ENCODE measurements at regions not wholly inside any gene's neighbourhood (a gene's known extent, or its start where the extent isn't known, plus 50 kb on each side); places are given as distances from the start of the nearest gene placed in this dataset.

- H3K27ac ChIP-seq (ENCODE audit: low read length), result no peak overlapping the region
- no peak overlapping the region for H3K4me3 ChIP-seq (ENCODE audit: low read length)
- H3K27me3 ChIP-seq (ENCODE audit: insufficient read depth, low read depth, low read length), result no peaks in the 10 kb centered on the region
- H3K9me3 ChIP-seq (ENCODE audit: low read length), result no peaks in the 10 kb centered on the region
- no peak overlapping the region for H3K9ac ChIP-seq (ENCODE audit: low read length)
- no peak overlapping the region for H3K4me2 ChIP-seq (ENCODE audit: low read length)
- no peaks in the 10 kb centered on the region for H3K36me3 ChIP-seq (ENCODE audit: insufficient read depth, low read length)
- no peaks in the 10 kb centered on the region for H3F3A ChIP-seq (ENCODE audit: insufficient read depth, low read length, poor library complexity, severe bottlenecking)
- H4K20me1 ChIP-seq (ENCODE audit: insufficient read depth), result no peaks in the 10 kb centered on the region
- no peaks in the 10 kb centered on the region for H3K9me2 ChIP-seq (ENCODE audit: insufficient read depth, low read length)
- H3K79me2 ChIP-seq (replicated peaks; ENCODE audit: insufficient read depth, low read length), result no peaks in the 10 kb centered on the region
- no peak overlapping the region for H2AFZ ChIP-seq (ENCODE audit: low read depth, low read length)
- no peak for TF ChIP-seq SMC3 (conservative IDR thresholded peaks at IDR 0.05; ENCODE audit: poor library complexity)
- TF ChIP-seq POLR2AphosphoS5 (IDR thresholded peaks at IDR 0.05), result no peak
- no peak for TF ChIP-seq CTCF (IDR thresholded peaks at IDR 0.05; ENCODE audit: poor library complexity, severe bottlenecking)
- TF ChIP-seq EZH2 (IDR thresholded peaks at IDR 0.05; ENCODE audit: borderline replicate concordance, insufficient read depth, low read length, poor library complexity, severe bottlenecking), result no peak
- no peak for TF ChIP-seq EP300 (conservative IDR thresholded peaks at IDR 0.05; ENCODE audit: poor library complexity, severe bottlenecking)
- TF ChIP-seq RAD21 (conservative IDR thresholded peaks at IDR 0.05), result no peak
- no peak for TF ChIP-seq REST (IDR thresholded peaks at IDR 0.05; ENCODE audit: borderline replicate concordance)
- TF ChIP-seq MXI1 (conservative IDR thresholded peaks at IDR 0.05; ENCODE audit: poor library complexity, severe bottlenecking), result no peak
These were observed 185.2 kb upstream of the APCDD1 start for GRCh38 chr18:10269261-10269660.

GRCh38 chr18:10270151-10270571 lies 184.3 kb upstream of the APCDD1 start:
- H2AFZ ChIP-seq (ENCODE audit: low read depth, low read length), result no peak overlapping the region
- no peaks in the 10 kb centered on the region for H3K79me2 ChIP-seq (replicated peaks; ENCODE audit: insufficient read depth, low read length)
- H3K36me3 ChIP-seq (ENCODE audit: insufficient read depth, low read length), result no peaks in the 10 kb centered on the region
- H3K9ac ChIP-seq (ENCODE audit: low read length), result no peak overlapping the region
- no peak overlapping the region for H3K4me3 ChIP-seq (ENCODE audit: low read length)
- no peaks in the 10 kb centered on the region for H3K9me3 ChIP-seq (ENCODE audit: low read length)
- H3K27me3 ChIP-seq (ENCODE audit: insufficient read depth, low read depth, low read length), result no peaks in the 10 kb centered on the region
- no peak overlapping the region for H3K4me2 ChIP-seq (ENCODE audit: low read length)
- no peaks in the 10 kb centered on the region for H4K20me1 ChIP-seq (ENCODE audit: insufficient read depth)
- H3K27ac ChIP-seq (ENCODE audit: low read length), result no peak overlapping the region
- no peaks in the 10 kb centered on the region for H3F3A ChIP-seq (ENCODE audit: insufficient read depth, low read length, poor library complexity, severe bottlenecking)
- TF ChIP-seq POLR2AphosphoS5 (IDR thresholded peaks at IDR 0.05) (no peak), TAF1 (IDR thresholded peaks at IDR 0.05; ENCODE audit: low read depth) (no peak), EZH2 (IDR thresholded peaks at IDR 0.05; ENCODE audit: borderline replicate concordance, insufficient read depth, low read length, poor library complexity, severe bottlenecking) (no peak), EP300 (conservative IDR thresholded peaks at IDR 0.05; ENCODE audit: poor library complexity, severe bottlenecking) (no peak), SMC3 (conservative IDR thresholded peaks at IDR 0.05; ENCODE audit: poor library complexity) (no peak), CTCF (IDR thresholded peaks at IDR 0.05; ENCODE audit: poor library complexity, severe bottlenecking) (no peak), RAD21 (conservative IDR thresholded peaks at IDR 0.05) (no peak)
- no peaks in the 10 kb centered on the region for H3K9me2 ChIP-seq (ENCODE audit: insufficient read depth, low read length)
